ENCODE measurements at regions not wholly inside any gene's neighbourhood (a gene's known extent, or its start where the extent isn't known, plus 50 kb on each side); places are given as distances from the start of the nearest gene placed in this dataset.
"Not testable (repeated sequence)": the region's sequence is repeated elsewhere in the genome, so short reads cannot be mapped to it uniquely, and the experiment has no call there.

GRCh38 chr2:237232166-237232565 is 146.5 kb downstream of the COPS8 start:
- Mint-ChIP-seq H3K9me3 (no peaks in the 10 kb centered on the region), H3K27ac (ENCODE audit: low read depth) (no peak overlapping the region), H3K27me3 (peaks cover 59% of the 10 kb centered on the region)

GRCh38 chr2:237234268-237234667 is 148.6 kb downstream of the COPS8 start:
- Mint-ChIP-seq H3K36me3 (ENCODE audit: insufficient read depth) (no peaks in the 10 kb centered on the region), H3K4me1 (no peaks in the 10 kb centered on the region), H3K27ac (ENCODE audit: low read depth) (no peak overlapping the region), H3K4me3 (no peak overlapping the region), H3K27me3 (peaks cover 43% of the 10 kb centered on the region), H3K9me3 (no peaks in the 10 kb centered on the region)
- DNase-seq (ENCODE audit: low spot score in 2 of 2), result no peak
- ATAC-seq (replicated peaks; ENCODE audit: extremely low read depth, poor library complexity, severe bottlenecking), result no peak

More at GRCh38 chr2:237232166-237232565, 146.5 kb downstream of the COPS8 start:
- H3K36me3 Mint-ChIP-seq (ENCODE audit: insufficient read depth), result no peaks in the 10 kb centered on the region
- no peak for DNase-seq (ENCODE audit: low spot score in 2 of 2)
- H3K4me3 Mint-ChIP-seq, result no peak overlapping the region
- H3K4me1 Mint-ChIP-seq, result no peaks in the 10 kb centered on the region
- ATAC-seq (replicated peaks; ENCODE audit: extremely low read depth, poor library complexity, severe bottlenecking), result no peak

- H3K9me3 Mint-ChIP-seq, result no peaks in the 10 kb centered on the region
- no peaks in the 10 kb centered on the region for H3K36me3 Mint-ChIP-seq (ENCODE audit: insufficient read depth)
- no peak for DNase-seq (ENCODE audit: low spot score in 2 of 2)
- no peak overlapping the region for H3K27ac Mint-ChIP-seq (ENCODE audit: low read depth)
- ATAC-seq (replicated peaks; ENCODE audit: extremely low read depth, poor library complexity, severe bottlenecking), result no peak
- H3K4me1 Mint-ChIP-seq, result no peaks in the 10 kb centered on the region
- H3K4me3 Mint-ChIP-seq, result no peak overlapping the region
- peaks cover 35% of the 10 kb centered on the region for H3K27me3 Mint-ChIP-seq
Measured at GRCh38 chr2:237235383-237236095, 149.8 kb downstream of the COPS8 start.

- Mint-ChIP-seq H3K9me3 (no peaks in the 10 kb centered on the region), H3K36me3 (ENCODE audit: insufficient read depth) (no peaks in the 10 kb centered on the region), H3K4me1 (no peaks in the 10 kb centered on the region), H3K27me3 (peaks cover 31% of the 10 kb centered on the region), H3K27ac (ENCODE audit: low read depth) (no peak overlapping the region), H3K4me3 (no peak overlapping the region)
- DNase-seq (ENCODE audit: low spot score in 2 of 2) (no peak), ATAC-seq (replicated peaks; ENCODE audit: extremely low read depth, poor library complexity, severe bottlenecking) (no peak)
Measured at GRCh38 chr2:237236188-237236587, 150.5 kb downstream of the COPS8 start.

- peaks cover 2% of the 10 kb centered on the region for H3K9me3 Mint-ChIP-seq
- H3K4me3 Mint-ChIP-seq, result no peak overlapping the region
- ATAC-seq (replicated peaks; ENCODE audit: extremely low read depth, poor library complexity, severe bottlenecking), result no peak
- no peak for DNase-seq (ENCODE audit: low spot score in 2 of 2)
- H3K36me3 Mint-ChIP-seq (ENCODE audit: insufficient read depth), result no peaks in the 10 kb centered on the region
- no peaks in the 10 kb centered on the region for H3K4me1 Mint-ChIP-seq
- peaks cover 23% of the 10 kb centered on the region for H3K27me3 Mint-ChIP-seq
- H3K27ac Mint-ChIP-seq (ENCODE audit: low read depth), result no peak overlapping the region
Measured at GRCh38 chr2:237238249-237238648, 152.6 kb downstream of the COPS8 start.

GRCh38 chr2:237240252-237240651 is 154.6 kb downstream of the COPS8 start:
- no peak for ATAC-seq (replicated peaks; ENCODE audit: extremely low read depth, poor library complexity, severe bottlenecking)
- no peak overlapping the region for H3K4me3 Mint-ChIP-seq

GRCh38 chr2:237240868-237241267 is 155.2 kb downstream of the COPS8 start:
- H3K4me1 Mint-ChIP-seq; H3K9me3 Mint-ChIP-seq; H3K4me3 Mint-ChIP-seq; H3K27ac Mint-ChIP-seq (ENCODE audit: low read depth); ATAC-seq (replicated peaks; ENCODE audit: extremely low read depth, poor library complexity, severe bottlenecking); DNase-seq (ENCODE audit: low spot score in 2 of 2); H3K36me3 Mint-ChIP-seq (ENCODE audit: insufficient read depth): not testable (repeated sequence)
- peaks cover 46% of the 10 kb centered on the region for H3K27me3 Mint-ChIP-seq

More at GRCh38 chr2:237240252-237240651, 154.6 kb downstream of the COPS8 start:
- H3K9me3 Mint-ChIP-seq, result peaks cover 6% of the 10 kb centered on the region
- H3K36me3 Mint-ChIP-seq (ENCODE audit: insufficient read depth), result no peaks in the 10 kb centered on the region
- H3K27me3 Mint-ChIP-seq, result peaks cover 40% of the 10 kb centered on the region
- H3K27ac Mint-ChIP-seq (ENCODE audit: low read depth), result no peak overlapping the region
- H3K4me1 Mint-ChIP-seq, result no peaks in the 10 kb centered on the region
- no peak for DNase-seq (ENCODE audit: low spot score in 2 of 2)

- Mint-ChIP-seq H3K9me3 (peaks cover 6% of the 10 kb centered on the region), H3K36me3 (ENCODE audit: insufficient read depth) (no peaks in the 10 kb centered on the region), H3K27me3 (peaks cover 38% of the 10 kb centered on the region), H3K4me1 (no peaks in the 10 kb centered on the region), H3K4me3 (no peak overlapping the region), H3K27ac (ENCODE audit: low read depth) (no peak overlapping the region)
- DNase-seq (ENCODE audit: low spot score in 2 of 2) (no peak), ATAC-seq (replicated peaks; ENCODE audit: extremely low read depth, poor library complexity, severe bottlenecking) (no peak)
Measured at GRCh38 chr2:237242091-237242536, 156.4 kb downstream of the COPS8 start.

- Mint-ChIP-seq H3K4me1 (no peaks in the 10 kb centered on the region), H3K27me3 (peaks cover 38% of the 10 kb centered on the region), H3K27ac (ENCODE audit: low read depth) (no peak overlapping the region), H3K4me3 (no peak overlapping the region), H3K36me3 (ENCODE audit: insufficient read depth) (no peaks in the 10 kb centered on the region), H3K9me3 (peaks cover 6% of the 10 kb centered on the region)
- ATAC-seq (replicated peaks; ENCODE audit: extremely low read depth, poor library complexity, severe bottlenecking), result no peak
- DNase-seq (ENCODE audit: low spot score in 2 of 2), result no peak
Measured at GRCh38 chr2:237243487-237243886, 157.8 kb downstream of the COPS8 start.

GRCh38 chr2:237244178-237244577 is 158.5 kb downstream of the COPS8 start:
- Mint-ChIP-seq H3K4me1 (no peaks in the 10 kb centered on the region), H3K4me3 (no peak overlapping the region), H3K27me3 (peaks cover 44% of the 10 kb centered on the region), H3K9me3 (peaks cover 6% of the 10 kb centered on the region), H3K27ac (ENCODE audit: low read depth) (no peak overlapping the region), H3K36me3 (ENCODE audit: insufficient read depth) (no peaks in the 10 kb centered on the region)
- ATAC-seq (replicated peaks; ENCODE audit: extremely low read depth, poor library complexity, severe bottlenecking), result no peak
- DNase-seq (ENCODE audit: low spot score in 2 of 2), result no peak

- Mint-ChIP-seq H3K36me3 (ENCODE audit: insufficient read depth) (no peaks in the 10 kb centered on the region), H3K27me3 (peaks cover 53% of the 10 kb centered on the region), H3K27ac (ENCODE audit: low read depth) (no peak overlapping the region), H3K4me1 (no peaks in the 10 kb centered on the region), H3K4me3 (no peak overlapping the region), H3K9me3 (peaks cover 6% of the 10 kb centered on the region)
- ATAC-seq (replicated peaks; ENCODE audit: extremely low read depth, poor library complexity, severe bottlenecking) (no peak), DNase-seq (ENCODE audit: low spot score in 2 of 2) (no peak)
Measured at GRCh38 chr2:237244976-237245646, 159.4 kb downstream of the COPS8 start.

GRCh38 chr2:237250599-237250998 is 163.4 kb downstream of the COL6A3 start:
- no peak for DNase-seq (ENCODE audit: low spot score in 2 of 2)
- Mint-ChIP-seq H3K27me3 (peaks cover 51% of the 10 kb centered on the region), H3K36me3 (ENCODE audit: insufficient read depth) (no peaks in the 10 kb centered on the region), H3K27ac (ENCODE audit: low read depth) (no peak overlapping the region), H3K4me1 (no peaks in the 10 kb centered on the region), H3K4me3 (no peak overlapping the region), H3K9me3 (no peaks in the 10 kb centered on the region)
- no peak for ATAC-seq (replicated peaks; ENCODE audit: extremely low read depth, poor library complexity, severe bottlenecking)

- DNase-seq (ENCODE audit: low spot score in 2 of 2) (no peak), ATAC-seq (replicated peaks; ENCODE audit: extremely low read depth, poor library complexity, severe bottlenecking) (no peak)
- no peak overlapping the region for H3K4me3 Mint-ChIP-seq
- H3K27me3 Mint-ChIP-seq, result peaks cover 60% of the 10 kb centered on the region
- H3K9me3 Mint-ChIP-seq, result no peaks in the 10 kb centered on the region
- no peaks in the 10 kb centered on the region for H3K36me3 Mint-ChIP-seq (ENCODE audit: insufficient read depth)
- no peaks in the 10 kb centered on the region for H3K4me1 Mint-ChIP-seq
- H3K27ac Mint-ChIP-seq (ENCODE audit: low read depth), result no peak overlapping the region
Measured at GRCh38 chr2:237251986-237252385, 162.0 kb downstream of the COL6A3 start.

Measured in central memory CD8-positive, alpha-beta T cell (primary cell).